Upper lobe of left lung (tissue), 4 donors: ENCODE measurements at regions not wholly inside any gene's neighbourhood (a gene's known extent, or its start where the extent isn't known, plus 50 kb on each side); places are given as distances from the start of the nearest gene placed in this dataset.

Experiments used
- CTCF ChIP-seq, 6 experiments: fragments of 450-650 bp in 4 of 6; fragments of 200-600 bp in 2 of 6; sonication (generic) in 2 of 6; IDR thresholded peaks; one replicate each; pipeline ENCODE4 v1.5.1; 2016 to 2019; ENCODE audit warnings: antibody characterized with exemption in 6 of 6
- EP300 ChIP-seq, 4 donors: sonication (generic); formaldehyde crosslinking; IDR thresholded peaks; one replicate each; pipeline ENCODE4 v1.5.1; 2017; ENCODE audit warnings: antibody characterized with exemption in 4 of 4, control low read depth in 2 of 4
- POLR2AphosphoS5 ChIP-seq, 2 donors: sonication (generic); formaldehyde crosslinking; IDR thresholded peaks; one replicate each; pipeline ENCODE4 v1.5.1; 2017; ENCODE audit warnings: antibody characterized with exemption in 2 of 2

DNA sequence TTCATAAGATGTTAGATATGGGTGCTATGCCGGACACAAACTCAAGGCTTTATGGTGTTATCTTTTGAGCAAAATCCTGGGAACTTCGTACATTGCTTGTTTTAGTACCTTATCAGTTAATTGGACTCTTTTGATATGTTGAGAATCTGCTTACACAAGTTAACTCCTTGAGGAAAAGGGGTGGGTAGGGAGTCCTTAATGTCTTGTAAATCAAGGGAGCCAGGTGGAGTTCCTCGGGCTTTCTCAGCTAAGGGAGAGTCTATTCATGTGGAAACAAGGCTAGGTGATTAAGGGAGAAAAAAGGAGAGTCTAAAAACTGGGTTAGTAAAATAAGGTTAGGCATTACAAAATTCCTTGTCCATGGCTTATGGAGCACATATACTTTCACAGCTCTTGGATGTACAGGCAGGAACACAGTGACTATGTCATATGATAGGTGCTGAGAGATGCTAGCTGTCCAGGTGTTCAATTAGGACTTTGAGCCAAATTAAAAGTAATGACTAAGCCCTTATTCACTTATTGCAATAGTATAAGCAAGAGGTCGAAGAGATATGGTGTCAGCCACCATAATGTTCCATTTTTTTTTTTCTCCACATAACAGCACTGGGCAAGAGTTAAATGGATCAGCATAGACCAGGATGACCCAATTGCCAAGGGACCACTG is 59.5 kb upstream of the DYNAP start:
- no peak for TF ChIP-seq CTCF (IDR thresholded peaks at IDR 0.05)
- TF ChIP-seq POLR2AphosphoS5 (IDR thresholded peaks at IDR 0.05): no peak
- TF ChIP-seq EP300 (IDR thresholded peaks at IDR 0.05): no peak
